T1000 (cell line): ENCODE measurements at regions not wholly inside any gene's neighbourhood (a gene's known extent, or its start where the extent isn't known, plus 50 kb on each side); places are given as distances from the start of the nearest gene placed in this dataset.
"Not testable (repeated sequence)": the region's sequence is repeated elsewhere in the genome, so short reads cannot be mapped to it uniquely, and the experiment has no call there.

Experiments used
- DNase-seq: peaks from one replicate; lab custom pipeline; 2025; ENCODE audit warnings: mixed read lengths; lab: John Stamatoyannopoulos, UW

GRCh38 chrX:41003506-41004270 lies 81.6 kb upstream of the USP9X start:
- DNase-seq, result no peak

GRCh38 chrX:41005445-41005992 lies 79.7 kb upstream of the USP9X start:
- no peak for DNase-seq

- DNase-seq, result peak; percentile 28
These were observed 75.1 kb upstream of the USP9X start for GRCh38 chrX:41009850-41010846.

- DNase-seq, result no peak
These were observed 70.4 kb upstream of the USP9X start for GRCh38 chrX:41014776-41015360.

GRCh38 chrX:41017785-41018184 lies 67.5 kb upstream of the USP9X start:
- DNase-seq, result not testable (repeated sequence)

- DNase-seq, result not testable (repeated sequence)
These were observed 66.7 kb upstream of the USP9X start for GRCh38 chrX:41018391-41019040.

- no peak for DNase-seq
These were observed 66.2 kb upstream of the USP9X start for GRCh38 chrX:41019041-41019392.

- DNase-seq, result no peak
These were observed 62.7 kb upstream of the USP9X start for GRCh38 chrX:41022566-41022965.

- no peak for DNase-seq
These were observed 62.1 kb upstream of the USP9X start for GRCh38 chrX:41023098-41023497.

GRCh38 chrX:41024335-41024734 lies 60.9 kb upstream of the USP9X start:
- not testable (repeated sequence) for DNase-seq

- no peak for DNase-seq
These were observed 60.5 kb upstream of the USP9X start for GRCh38 chrX:41024755-41025154.

GRCh38 chrX:41025926-41026701 lies 59.1 kb upstream of the USP9X start:
- no peak for DNase-seq

GRCh38 chrX:41026702-41027078 lies 58.6 kb upstream of the USP9X start:
- DNase-seq, result no peak

GRCh38 chrX:41029332-41029731 lies 55.9 kb upstream of the USP9X start:
- no peak for DNase-seq

- DNase-seq, result no peak
These were observed 53.8 kb upstream of the USP9X start for GRCh38 chrX:41031256-41031967.

- DNase-seq, result no peak
These were observed 51.9 kb upstream of the USP9X start for GRCh38 chrX:41033299-41033698.

GRCh38 chrX:41034902-41035301 lies 50.3 kb upstream of the USP9X start:
- not testable (repeated sequence) for DNase-seq
